ENCODE measurements at regions not wholly inside any gene's neighbourhood (a gene's known extent, or its start where the extent isn't known, plus 50 kb on each side); places are given as distances from the start of the nearest gene placed in this dataset.

- BruUV-seq (replicated peaks) = no TSS peak
- ChIA-PET CTCF (no interaction called here), POLR2A (ENCODE audit: unreplicated experiment) (interaction anchor here (0.6 kb wide), 1 partner anchor 182 kb away, joined by 3 read pairs; no protein-coding TSS in a partner anchor)
- DNase-seq (no peak), ATAC-seq (no peak)
- H3K9me2 ChIP-seq (replicated peaks; ENCODE audit: low read length) = no peaks in the 10 kb centered on the region
- H3K4me1 ChIP-seq (ENCODE audit: insufficient read depth, low read length) = peaks cover 22% of the 10 kb centered on the region
- H3K4me3 ChIP-seq (ENCODE audit: low read length) = no peak overlapping the region
- no peak overlapping the region for H3K9ac ChIP-seq (ENCODE audit: low read length)
- peaks cover 11% of the 10 kb centered on the region for H3F3A ChIP-seq (ENCODE audit: low read length, unreplicated experiment)
- no peak overlapping the region for H2AFZ ChIP-seq (ENCODE audit: low read length)
- no peaks in the 10 kb centered on the region for H3K27me3 ChIP-seq (ENCODE audit: low read length)
- H3K9me3 ChIP-seq (ENCODE audit: low read length) = no peaks in the 10 kb centered on the region
- TF ChIP-seq EZH2 (IDR thresholded peaks at IDR 0.05; ENCODE audit: low read length, unreplicated experiment) (no peak), EZH2phosphoT487 (IDR thresholded peaks at IDR 0.05; ENCODE audit: borderline replicate concordance, low read length) (no peak), CTCF (conservative IDR thresholded peaks at IDR 0.05; ENCODE audit: low read depth, low read length) (no peak)
- H4K20me1 ChIP-seq (ENCODE audit: low read length) = no peaks in the 10 kb centered on the region
- no peak overlapping the region for H3K27ac ChIP-seq (ENCODE audit: low read length)
- H3K36me3 ChIP-seq (ENCODE audit: low read depth, low read length) = no peaks in the 10 kb centered on the region
- intact Hi-C loops (cut with micrococcal nuclease) = no loop called here
- H3K79me2 ChIP-seq (ENCODE audit: low read length) = no peaks in the 10 kb centered on the region
- no peak overlapping the region for H3K4me2 ChIP-seq (ENCODE audit: low read length)
Observed at GRCh38 chr1:239562095-239562494, 175.7 kb downstream of the CHRM3 start.

GRCh38 chr1:239563681-239564080 is 177.3 kb downstream of the CHRM3 start:
- Histone ChIP-seq H3K4me1 (ENCODE audit: insufficient read depth, low read length) (peaks cover 14% of the 10 kb centered on the region), H3K36me3 (ENCODE audit: low read depth, low read length) (no peaks in the 10 kb centered on the region), H3K9me3 (ENCODE audit: low read length) (no peaks in the 10 kb centered on the region), H3K79me2 (ENCODE audit: low read length) (no peaks in the 10 kb centered on the region), H3K9me2 (replicated peaks; ENCODE audit: low read length) (no peaks in the 10 kb centered on the region), H2AFZ (ENCODE audit: low read length) (no peak overlapping the region), H3K9ac (ENCODE audit: low read length) (no peak overlapping the region), H4K20me1 (ENCODE audit: low read length) (no peaks in the 10 kb centered on the region), H3K27me3 (ENCODE audit: low read length) (no peaks in the 10 kb centered on the region), H3K4me3 (ENCODE audit: low read length) (no peak overlapping the region), H3F3A (ENCODE audit: low read length, unreplicated experiment) (peaks cover 11% of the 10 kb centered on the region), H3K4me2 (ENCODE audit: low read length) (no peak overlapping the region), H3K27ac (ENCODE audit: low read length) (no peak overlapping the region)
- ChIA-PET POLR2A (ENCODE audit: unreplicated experiment) (no interaction called here), CTCF (no interaction called here)
- no TSS peak for BruUV-seq (replicated peaks)
- no peak for TF ChIP-seq CTCF (conservative IDR thresholded peaks at IDR 0.05; ENCODE audit: low read depth, low read length)
- TF ChIP-seq EZH2phosphoT487 (IDR thresholded peaks at IDR 0.05; ENCODE audit: borderline replicate concordance, low read length) = no peak
- no peak for TF ChIP-seq EZH2 (IDR thresholded peaks at IDR 0.05; ENCODE audit: low read length, unreplicated experiment)
- intact Hi-C loops (cut with micrococcal nuclease) = no loop called here
- DNase-seq (no peak), ATAC-seq (no peak)

DNA sequence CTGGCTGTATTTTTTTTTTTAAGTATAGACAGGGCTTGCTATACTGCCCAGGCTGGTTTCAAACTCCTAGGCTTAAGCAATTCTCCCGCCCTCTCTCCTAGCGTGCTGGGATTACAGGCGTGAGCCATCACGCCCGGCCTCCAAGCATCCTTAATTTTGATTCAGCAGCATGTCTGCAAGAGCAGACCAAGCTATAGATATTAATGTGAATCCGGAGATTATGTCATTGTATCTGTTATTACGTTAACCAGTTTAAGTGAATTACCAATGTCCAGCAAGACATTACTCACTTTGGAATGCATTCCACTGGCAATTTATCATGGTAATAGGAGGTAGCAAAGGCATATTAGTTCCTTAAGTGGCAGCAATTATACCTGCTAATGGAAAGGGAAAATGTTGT is 179.7 kb downstream of the CHRM3 start:
- Histone ChIP-seq H3F3A (ENCODE audit: low read length, unreplicated experiment) (no peaks in the 10 kb centered on the region), H3K79me2 (ENCODE audit: low read length) (no peaks in the 10 kb centered on the region), H4K20me1 (ENCODE audit: low read length) (no peaks in the 10 kb centered on the region), H3K9ac (ENCODE audit: low read length) (no peak overlapping the region), H3K36me3 (ENCODE audit: low read depth, low read length) (no peaks in the 10 kb centered on the region), H3K9me2 (replicated peaks; ENCODE audit: low read length) (no peaks in the 10 kb centered on the region), H3K27ac (ENCODE audit: low read length) (no peak overlapping the region), H3K4me2 (ENCODE audit: low read length) (no peak overlapping the region), H3K4me1 (ENCODE audit: insufficient read depth, low read length) (no peaks in the 10 kb centered on the region), H3K4me3 (ENCODE audit: low read length) (no peak overlapping the region), H2AFZ (ENCODE audit: low read length) (no peak overlapping the region), H3K9me3 (ENCODE audit: low read length) (no peaks in the 10 kb centered on the region), H3K27me3 (ENCODE audit: low read length) (no peaks in the 10 kb centered on the region)
- ATAC-seq (no peak), DNase-seq (no peak)
- intact Hi-C loops (cut with micrococcal nuclease) = no loop called here
- TF ChIP-seq CTCF (conservative IDR thresholded peaks at IDR 0.05; ENCODE audit: low read depth, low read length) = no peak
- ChIA-PET CTCF (no interaction called here), POLR2A (ENCODE audit: unreplicated experiment) (no interaction called here)
- BruUV-seq (replicated peaks) = no TSS peak

Measured in PC-3 (cell line).